ENCODE measurements at regions not wholly inside any gene's neighbourhood (a gene's known extent, or its start where the extent isn't known, plus 50 kb on each side); places are given as distances from the start of the nearest gene placed in this dataset.
"Not testable (repeated sequence)": the region's sequence is repeated elsewhere in the genome, so short reads cannot be mapped to it uniquely, and the experiment has no call there.

GRCh38 chr14:89078021-89078795 lies 253.8 kb downstream of the TTC8 start:
- DNase-seq = no peak

- no peak for DNase-seq
These were observed 260.8 kb downstream of the TTC8 start for GRCh38 chr14:89085231-89085731.

GRCh38 chr14:89085737-89086382 lies 261.4 kb downstream of the TTC8 start:
- no peak for DNase-seq

GRCh38 chr14:89088530-89088929 lies 264.1 kb downstream of the TTC8 start:
- no peak for DNase-seq

- DNase-seq = no peak
These were observed 264.9 kb downstream of the TTC8 start for GRCh38 chr14:89089330-89089729.

- DNase-seq = no peak
These were observed 267.3 kb downstream of the TTC8 start for GRCh38 chr14:89091781-89092180.

GRCh38 chr14:89093083-89093730 lies 268.8 kb downstream of the TTC8 start:
- no peak for DNase-seq

GRCh38 chr14:89095036-89095435 lies 270.6 kb downstream of the TTC8 start:
- DNase-seq = no peak

- DNase-seq = no peak
These were observed 272.5 kb downstream of the TTC8 start for GRCh38 chr14:89096946-89097345.

GRCh38 chr14:89098254-89098653 lies 273.8 kb downstream of the TTC8 start:
- no peak for DNase-seq

- not testable (repeated sequence) for DNase-seq
These were observed 279.8 kb downstream of the TTC8 start for GRCh38 chr14:89104171-89104817.

GRCh38 chr14:89104861-89105260 lies 280.4 kb downstream of the TTC8 start:
- DNase-seq = not testable (repeated sequence)
